ENCODE measurements at regions not wholly inside any gene's neighbourhood (a gene's known extent, or its start where the extent isn't known, plus 50 kb on each side); places are given as distances from the start of the nearest gene placed in this dataset.

GRCh38 chr6:169912266-169913095 is 161.1 kb downstream of the ERMARD start:
- peak overlapping the region; percentile 8 for H2AK5ac ChIP-seq (ENCODE audit: low read depth, low read length)
- no peak overlapping the region for H4K91ac ChIP-seq (ENCODE audit: low read depth, low read length, poor library complexity)
- H2BK15ac ChIP-seq (ENCODE audit: low read length) = no peak overlapping the region
- H3K14ac ChIP-seq (ENCODE audit: low read length) = no peak overlapping the region
- no peak for DNase-seq (ENCODE audit: low spot score)
- no peak overlapping the region for H3K23ac ChIP-seq (ENCODE audit: low read depth, low read length, poor library complexity)
- no peak overlapping the region for H2BK12ac ChIP-seq (ENCODE audit: low read length)
- H3K4me2 ChIP-seq (ENCODE audit: insufficient read depth, low read length, poor library complexity, severe bottlenecking) = no peak overlapping the region
- no peak overlapping the region for H3K27ac ChIP-seq (replicated peaks; ENCODE audit: low read length)
- no peak overlapping the region for H3K9ac ChIP-seq (ENCODE audit: low read depth, low read length, poor library complexity)
- H3K9me3 ChIP-seq (replicated peaks in 1 of 2; ENCODE audit: control insufficient read depth in 2 of 2, insufficient read depth in 1 of 2, low read depth in 1 of 2, low read length in 2 of 2) = no peaks in the 10 kb centered on the region
- no peak overlapping the region for H3K18ac ChIP-seq (ENCODE audit: low read length)
- no peaks in the 10 kb centered on the region for H3K79me1 ChIP-seq (ENCODE audit: low read depth, low read length)
- peaks cover 0 to 7% of the 10 kb centered on the region in 2 donors for H3K4me1 ChIP-seq (ENCODE audit: control insufficient read depth in 2 of 2, insufficient read depth in 1 of 2, low read depth in 1 of 2, low read length in 2 of 2)
- H3K4ac ChIP-seq (ENCODE audit: low read length) = no peak overlapping the region
- no CpG with 5 or more reads among the region's 21 CpGs for WGBS, 2 donors (ENCODE audit: extremely low coverage in 2 of 2, insufficient read length in 2 of 2, insufficient replicate concordance in 1 of 2)
- H2BK5ac ChIP-seq (ENCODE audit: low read length) = peak overlapping the region; percentile 28
- H2BK120ac ChIP-seq (ENCODE audit: low read depth, low read length) = no peak overlapping the region
- H3K36me3 ChIP-seq (replicated peaks in 1 of 2; ENCODE audit: control insufficient read depth in 2 of 2, insufficient read depth in 2 of 2, low read length in 2 of 2) = no peaks in the 10 kb centered on the region
- H3K27me3 ChIP-seq (ENCODE audit: control insufficient read depth in 3 of 3, insufficient read depth in 3 of 3, low read depth in 1 of 3, low read length in 3 of 3) = peaks cover 0 to 5% (median 0%) of the 10 kb centered on the region in 3 experiments
- no peak overlapping the region for H2AFZ ChIP-seq (ENCODE audit: low read length)
- no peak overlapping the region for H3K4me3 ChIP-seq (ENCODE audit: low read length in 2 of 2)
- no peak overlapping the region for H4K8ac ChIP-seq (ENCODE audit: low read depth, low read length)

- Histone ChIP-seq H2AFZ (ENCODE audit: low read length) (no peak overlapping the region), H2BK12ac (ENCODE audit: low read length) (no peak overlapping the region), H3K79me1 (ENCODE audit: low read depth, low read length) (no peaks in the 10 kb centered on the region), H3K4me1 (ENCODE audit: control insufficient read depth in 2 of 2, insufficient read depth in 1 of 2, low read depth in 1 of 2, low read length in 2 of 2) (peaks cover 0 to 6% of the 10 kb centered on the region in 2 donors), H3K36me3 (replicated peaks in 1 of 2; ENCODE audit: control insufficient read depth in 2 of 2, insufficient read depth in 2 of 2, low read length in 2 of 2) (no peaks in the 10 kb centered on the region), H3K9ac (ENCODE audit: low read depth, low read length, poor library complexity) (no peak overlapping the region), H3K4me3 (ENCODE audit: low read length in 2 of 2) (no peak overlapping the region), H3K14ac (ENCODE audit: low read length) (no peak overlapping the region), H3K9me3 (replicated peaks in 1 of 2; ENCODE audit: control insufficient read depth in 2 of 2, insufficient read depth in 1 of 2, low read depth in 1 of 2, low read length in 2 of 2) (no peaks in the 10 kb centered on the region), H3K23ac (ENCODE audit: low read depth, low read length, poor library complexity) (peak overlapping the region; percentile 60), H3K4me2 (ENCODE audit: insufficient read depth, low read length, poor library complexity, severe bottlenecking) (no peak overlapping the region), H2BK15ac (ENCODE audit: low read length) (no peak overlapping the region), H2BK5ac (ENCODE audit: low read length) (peak overlapping the region; percentile 28), H3K27ac (replicated peaks; ENCODE audit: low read length) (no peak overlapping the region), H2BK120ac (ENCODE audit: low read depth, low read length) (no peak overlapping the region), H4K91ac (ENCODE audit: low read depth, low read length, poor library complexity) (no peak overlapping the region), H4K8ac (ENCODE audit: low read depth, low read length) (no peak overlapping the region), H2AK5ac (ENCODE audit: low read depth, low read length) (peak overlapping the region; percentile 51), H3K4ac (ENCODE audit: low read length) (no peak overlapping the region), H3K27me3 (ENCODE audit: control insufficient read depth in 3 of 3, insufficient read depth in 3 of 3, low read depth in 1 of 3, low read length in 3 of 3) (peaks cover 0 to 5% (median 0%) of the 10 kb centered on the region in 3 experiments), H3K18ac (ENCODE audit: low read length) (peak overlapping the region; percentile 79)
- no peak for DNase-seq (ENCODE audit: low spot score)
- no CpG with 5 or more reads among the region's 41 CpGs for WGBS, 2 donors (ENCODE audit: extremely low coverage in 2 of 2, insufficient read length in 2 of 2, insufficient replicate concordance in 1 of 2)
Measured at GRCh38 chr6:169911264-169912263, 160.1 kb downstream of the ERMARD start.

GRCh38 chr6:169909113-169909512 is 157.7 kb downstream of the ERMARD start:
- Histone ChIP-seq H2BK120ac (ENCODE audit: low read depth, low read length) (no peak overlapping the region), H2BK12ac (ENCODE audit: low read length) (no peak overlapping the region), H2BK5ac (ENCODE audit: low read length) (no peak overlapping the region), H3K27ac (replicated peaks; ENCODE audit: low read length) (no peak overlapping the region), H3K9ac (ENCODE audit: low read depth, low read length, poor library complexity) (no peak overlapping the region), H3K79me1 (ENCODE audit: low read depth, low read length) (no peaks in the 10 kb centered on the region), H3K18ac (ENCODE audit: low read length) (no peak overlapping the region), H3K14ac (ENCODE audit: low read length) (no peak overlapping the region), H3K4me3 (ENCODE audit: low read length in 2 of 2) (no peak overlapping the region), H2AFZ (ENCODE audit: low read length) (no peak overlapping the region), H3K27me3 (ENCODE audit: control insufficient read depth in 3 of 3, insufficient read depth in 3 of 3, low read depth in 1 of 3, low read length in 3 of 3) (peaks cover 0 to 5% (median 0%) of the 10 kb centered on the region in 3 experiments), H3K36me3 (replicated peaks in 1 of 2; ENCODE audit: control insufficient read depth in 2 of 2, insufficient read depth in 2 of 2, low read length in 2 of 2) (no peaks in the 10 kb centered on the region), H3K4me2 (ENCODE audit: insufficient read depth, low read length, poor library complexity, severe bottlenecking) (no peak overlapping the region), H4K8ac (ENCODE audit: low read depth, low read length) (no peak overlapping the region), H4K91ac (ENCODE audit: low read depth, low read length, poor library complexity) (no peak overlapping the region), H3K4me1 (ENCODE audit: control insufficient read depth in 2 of 2, insufficient read depth in 1 of 2, low read depth in 1 of 2, low read length in 2 of 2) (peaks cover 5 to 11% of the 10 kb centered on the region in 2 donors), H2BK15ac (ENCODE audit: low read length) (no peak overlapping the region), H2AK5ac (ENCODE audit: low read depth, low read length) (no peak overlapping the region), H3K9me3 (replicated peaks in 1 of 2; ENCODE audit: control insufficient read depth in 2 of 2, insufficient read depth in 1 of 2, low read depth in 1 of 2, low read length in 2 of 2) (no peaks in the 10 kb centered on the region), H3K23ac (ENCODE audit: low read depth, low read length, poor library complexity) (no peak overlapping the region), H3K4ac (ENCODE audit: low read length) (no peak overlapping the region)
- no peak for DNase-seq (ENCODE audit: low spot score)
- no CpG with 5 or more reads among the region's 7 CpGs for WGBS, 2 donors (ENCODE audit: extremely low coverage in 2 of 2, insufficient read length in 2 of 2, insufficient replicate concordance in 1 of 2)
